OCI-LY7 (cell line): ENCODE measurements at regions not wholly inside any gene's neighbourhood (a gene's known extent, or its start where the extent isn't known, plus 50 kb on each side); places are given as distances from the start of the nearest gene placed in this dataset.

ENCODE experiments used
- BruUV-seq: library from RNA; stranded (reverse); fragments of 400-500 nt; replicated peaks from 2 replicates; lab custom pipeline; 2021; lab: Mats Ljungman, UMichigan
- CTCF ChIA-PET: fragments of 300-600 bp; sonication (Branson Sonifier 250); formaldehyde crosslinking; loops from one replicate; lab custom pipeline; 2022; ENCODE audit warnings: antibody characterized with exemption; ENCODE audit not compliant: unreplicated experiment; lab: Charles Lee
- POLR2A ChIA-PET: fragments of 300-600 bp; sonication (Branson Sonifier 250); formaldehyde crosslinking; loops from one replicate; lab custom pipeline; 2022; ENCODE audit warnings: antibody characterized with exemption; lab: Charles Lee
- DNase-seq: peaks from one replicate; pipeline ENCODE4 v3.0.0-alpha.2; 2015; ENCODE audit warnings: low spot score
- H2AFZ ChIP-seq: fragments of 200-600 bp; sonication (generic), shearing (Covaris generic); 2 replicates; pipeline ENCODE4 v1.6.1; 2014; ENCODE audit warnings: mild to moderate bottlenecking, antibody characterized with exemption, low read length, moderate library complexity
- H3K27ac ChIP-seq: fragments of 200-600 bp; sonication (generic); 2 replicates; pipeline ENCODE4 v1.5.1; 2014; ENCODE audit warnings: mixed run types, low read depth, mild to moderate bottlenecking, moderate library complexity, low read length, inconsistent platforms; ENCODE audit not compliant: poor library complexity, severe bottlenecking
- H3K36me3 ChIP-seq: fragments of 200-600 bp; sonication (generic); 2 replicates; pipeline ENCODE4 v1.6.1; 2014; ENCODE audit warnings: mild to moderate bottlenecking, antibody characterized with exemption, low read length, moderate library complexity, mixed read lengths; ENCODE audit not compliant: insufficient read depth
- H3K4me1 ChIP-seq: fragments of 200-600 bp; sonication (generic); 2 replicates; pipeline ENCODE4 v1.5.1; 2014; ENCODE audit warnings: mild to moderate bottlenecking, low read length; ENCODE audit not compliant: insufficient read depth, poor library complexity, severe bottlenecking
- H3K4me2 ChIP-seq: fragments of 200-600 bp; sonication (generic); 2 replicates; pipeline ENCODE4 v1.6.1; 2014; ENCODE audit warnings: mild to moderate bottlenecking, low read length
- H3K4me3 ChIP-seq: fragments of 200-600 bp; sonication (generic); 2 replicates; pipeline ENCODE4 v1.5.1; 2014; ENCODE audit warnings: mild to moderate bottlenecking, low read depth, low read length; ENCODE audit not compliant: poor library complexity, severe bottlenecking
- H3K79me2 ChIP-seq: fragments of 200-600 bp; sonication (generic); 2 replicates; pipeline ENCODE4 v1.6.1; 2016; ENCODE audit warnings: low read depth, mild to moderate bottlenecking, low read length, moderate library complexity, mixed read lengths; ENCODE audit not compliant: insufficient read depth
- H3K9me2 ChIP-seq: fragments of 200-600 bp; sonication (generic); 2 replicates; pipeline ENCODE4 v1.6.1; 2016; ENCODE audit warnings: mild to moderate bottlenecking, low read length, mixed read lengths; ENCODE audit not compliant: insufficient read depth
- H3K9me3 ChIP-seq: fragments of 200-600 bp; sonication (generic); 2 replicates; pipeline ENCODE4 v1.6.1; 2014; ENCODE audit warnings: mild to moderate bottlenecking, mixed run types, low read length, mixed read lengths
- H4K20me1 ChIP-seq: fragments of 200-600 bp; sonication (generic); 2 replicates; pipeline ENCODE4 v1.6.1; 2014; ENCODE audit warnings: mild to moderate bottlenecking, antibody characterized with exemption, low read length, moderate library complexity, mixed read lengths; ENCODE audit not compliant: insufficient read depth
- EZH2phosphoT487 ChIP-seq: fragments of 200-600 bp; sonication (generic); IDR thresholded peaks from 2 replicates; pipeline ENCODE4 v1.6.1; 2018; ENCODE audit warnings: low read depth, borderline replicate concordance, mild to moderate bottlenecking, mixed run types, antibody characterized with exemption, low read length, moderate library complexity, mixed read lengths
- intact Hi-C: fragments of 100-400 bp; cut with micrococcal nuclease; formaldehyde crosslinking; loops from one replicate; pipeline ENCODE4 v1.10.0; 2022; ENCODE audit not compliant: unreplicated experiment
- TF ChIP-seq, protein P1 (sequence below): fragments of 200-600 bp; sonication (generic); conservative IDR thresholded peaks from 2 replicates; pipeline ENCODE4 v1.5.1; 2014; ENCODE audit warnings: mild to moderate bottlenecking, antibody characterized with exemption, low read length, moderate library complexity, mixed read lengths

GRCh38 chr17:19482576-19482975 lies 51.1 kb upstream of the SLC47A1 start:
- Histone ChIP-seq H3K4me1 (no peaks in the 10 kb centered on the region), H3K4me3 (no peak overlapping the region), H3K9me3 (peaks cover 6% of the 10 kb centered on the region; the same call in 1 of the 2 replicates), H2AFZ (no peak overlapping the region), H3K79me2 (no peaks in the 10 kb centered on the region), H4K20me1 (no peaks in the 10 kb centered on the region), H3K27ac (no peak overlapping the region), H3K36me3 (no peaks in the 10 kb centered on the region), H3K4me2 (no peak overlapping the region), H3K9me2 (no peaks in the 10 kb centered on the region)
- intact Hi-C loops = no loop called here
- no TSS peak for BruUV-seq
- ChIA-PET CTCF (no interaction called here), POLR2A (interaction anchor here (0.7 kb wide), 1 partner anchor 158 kb away, joined by 4 read pairs; no protein-coding TSS in a partner anchor)
- TF ChIP-seq EZH2phosphoT487 = no peak
- TF ChIP-seq, protein P1, sequence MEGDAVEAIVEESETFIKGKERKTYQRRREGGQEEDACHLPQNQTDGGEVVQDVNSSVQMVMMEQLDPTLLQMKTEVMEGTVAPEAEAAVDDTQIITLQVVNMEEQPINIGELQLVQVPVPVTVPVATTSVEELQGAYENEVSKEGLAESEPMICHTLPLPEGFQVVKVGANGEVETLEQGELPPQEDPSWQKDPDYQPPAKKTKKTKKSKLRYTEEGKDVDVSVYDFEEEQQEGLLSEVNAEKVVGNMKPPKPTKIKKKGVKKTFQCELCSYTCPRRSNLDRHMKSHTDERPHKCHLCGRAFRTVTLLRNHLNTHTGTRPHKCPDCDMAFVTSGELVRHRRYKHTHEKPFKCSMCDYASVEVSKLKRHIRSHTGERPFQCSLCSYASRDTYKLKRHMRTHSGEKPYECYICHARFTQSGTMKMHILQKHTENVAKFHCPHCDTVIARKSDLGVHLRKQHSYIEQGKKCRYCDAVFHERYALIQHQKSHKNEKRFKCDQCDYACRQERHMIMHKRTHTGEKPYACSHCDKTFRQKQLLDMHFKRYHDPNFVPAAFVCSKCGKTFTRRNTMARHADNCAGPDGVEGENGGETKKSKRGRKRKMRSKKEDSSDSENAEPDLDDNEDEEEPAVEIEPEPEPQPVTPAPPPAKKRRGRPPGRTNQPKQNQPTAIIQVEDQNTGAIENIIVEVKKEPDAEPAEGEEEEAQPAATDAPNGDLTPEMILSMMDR = no peak
- no peak for DNase-seq
